Spleen (tissue), 11 donors: ENCODE measurements at regions not wholly inside any gene's neighbourhood (a gene's known extent, or its start where the extent isn't known, plus 50 kb on each side); places are given as distances from the start of the nearest gene placed in this dataset.

Experiments used
- DNase-seq: peaks from one replicate; pipeline ENCODE4 v3.0.0-alpha.2; 2020
- H3K27ac ChIP-seq, 8 donors: fragments of 200-600 bp; sonication (generic) in 7 of 8; 1 replicate in 4 of 8; 2 replicates in 4 of 8; pipeline versions ENCODE4 v1.5.0 to v1.8.0; 2016 to 2021; ENCODE audit warnings: inconsistent platforms in 4 of 8, mild to moderate bottlenecking in 4 of 8, moderate library complexity in 1 of 8
- H3K27me3 ChIP-seq, 7 donors: fragments of 200-600 bp; sonication (generic) in 6 of 7; replicated peaks in 1 of 7; 1 replicate in 4 of 7; 2 replicates in 3 of 7; pipeline versions ENCODE4 v1.5.0 to v1.8.0; 2016 to 2021; ENCODE audit warnings: inconsistent platforms in 3 of 7, mild to moderate bottlenecking in 1 of 7
- H3K36me3 ChIP-seq, 6 donors: fragments of 200-600 bp; sonication (generic) in 5 of 6; 1 replicate in 4 of 6; 2 replicates in 2 of 6; pipeline versions ENCODE4 v1.5.0 to v1.8.0; 2016 to 2021; ENCODE audit warnings: inconsistent platforms in 2 of 6
- H3K4me1 ChIP-seq, 6 donors: fragments of 200-600 bp; sonication (generic) in 5 of 6; 1 replicate in 3 of 6; 2 replicates in 3 of 6; pipeline versions ENCODE4 v1.5.0 to v1.8.0; 2016 to 2021; ENCODE audit warnings: inconsistent platforms in 3 of 6
- H3K4me3 ChIP-seq, 8 donors: fragments of 200-600 bp; sonication (generic) in 7 of 8; 1 replicate in 4 of 8; 2 replicates in 4 of 8; pipeline versions ENCODE4 v1.5.0 to v1.8.0; 2016 to 2021; ENCODE audit warnings: inconsistent platforms in 4 of 8, mild to moderate bottlenecking in 4 of 8, moderate library complexity in 2 of 8
- H3K9me3 ChIP-seq, 8 donors: fragments of 200-600 bp; sonication (generic) in 7 of 8; 1 replicate in 4 of 8; 2 replicates in 4 of 8; pipeline versions ENCODE4 v1.5.0 to v1.8.0; 2016 to 2021; ENCODE audit warnings: inconsistent platforms in 4 of 8
- POLR2A ChIP-seq, 3 donors: fragments of 450-650 bp; IDR thresholded peaks; one replicate each; pipeline ENCODE4 v1.5.1; 2017; ENCODE audit warnings: antibody characterized with exemption in 3 of 3, mild to moderate bottlenecking in 1 of 3
- POLR2AphosphoS5 ChIP-seq, 3 donors: sonication (generic); formaldehyde crosslinking; IDR thresholded peaks; one replicate each; pipeline ENCODE4 v1.5.1; 2017; ENCODE audit warnings: antibody characterized with exemption in 3 of 3
- WGBS, 5 donors: extraction: QIAGEN DNeasy Blood & Tissue Kit in 3 of 5; methylation state at CpG; one replicate each; pipeline versions ENCODE4 v1.1.5 to v1.1.7; 2013 to 2018; 5-methylcytosine and 5-hydroxymethylcytosine counted together
- intact Hi-C: fragments of 100-400 bp; cut with DNase I; formaldehyde crosslinking; loops from one replicate; pipeline ENCODE4 v1.15.0; 2023; ENCODE audit warnings: low total_unique reads
- TF ChIP-seq, protein P1 (sequence below), 11 experiments: fragments of 200-600 bp in 7 of 11; fragments of 450-650 bp in 4 of 11; sonication (generic) in 4 of 11; IDR thresholded peaks in 8 of 11; conservative IDR thresholded peaks in 3 of 11; 1 replicate in 7 of 11; 2 replicates in 4 of 11; pipeline versions ENCODE4 v1.4.0 to v1.8.0; 2016 to 2021; ENCODE audit warnings: antibody characterized with exemption in 11 of 11, inconsistent platforms in 4 of 11, mild to moderate bottlenecking in 1 of 11
- donor health status: healthy with polysubstance abuse.
- donor health status: DM: no; HTN: no; CAD: no; lungs with moderate emphysema.
- donor health status: DM: no; HTN: no; CAD: no.
- donor health status: Bipolar disorder and iron deficiency.
- donor health status: healthy.
- donor health status: DM: no; HTN: no; CAD: no.
- donor health status: DM: yes; HTN: yes; CAD: no.

DNA sequence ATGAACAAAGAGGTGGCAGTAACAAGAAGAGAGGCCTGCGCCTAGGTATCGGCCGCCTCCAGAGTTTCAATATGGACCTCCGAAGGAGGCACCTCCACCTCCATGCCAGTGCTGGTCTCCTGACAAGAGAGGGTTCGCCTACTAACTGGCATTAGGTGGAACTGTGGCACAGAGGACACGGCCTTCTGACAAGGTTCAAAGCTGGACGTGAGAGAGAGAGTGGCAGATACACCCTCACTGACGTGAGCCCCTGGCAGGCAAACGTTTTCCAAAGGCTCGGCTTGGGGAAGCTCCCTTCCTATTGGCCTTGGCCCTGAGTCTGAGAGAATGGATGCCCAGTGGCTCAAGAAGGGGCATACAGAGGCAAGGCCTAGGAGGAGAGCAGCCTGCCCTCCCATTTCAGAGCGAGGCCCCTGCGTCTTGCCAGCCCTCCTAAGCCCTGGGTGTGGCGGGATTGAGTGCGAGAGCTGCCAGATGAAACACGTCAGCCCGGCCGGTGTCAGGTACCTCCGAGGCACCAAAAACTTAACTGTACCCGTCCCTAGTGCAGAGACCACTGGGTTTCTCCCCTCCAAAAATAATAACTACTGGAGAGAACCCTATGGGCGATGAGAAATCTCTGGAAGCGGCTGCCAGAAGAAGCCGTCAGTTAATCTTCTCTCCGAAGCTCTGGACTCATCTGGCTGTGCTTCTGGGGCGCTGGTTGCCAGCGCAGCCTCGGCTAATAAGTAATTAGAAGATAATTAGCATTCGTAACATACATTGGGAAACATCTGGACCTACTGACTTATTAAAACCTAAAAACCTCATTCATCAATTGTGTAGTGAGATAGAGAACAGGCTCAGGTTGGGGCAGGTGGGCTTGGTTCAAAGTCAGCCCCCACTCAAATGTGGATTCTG lies 283.6 kb downstream of the NPHP4 start:
- no peaks in the 10 kb centered on the region for H3K4me1 ChIP-seq
- WGBS, 5 donors = 82 to 91% (median 86%) methylated on average over 23 to 27 of the region's 27 CpGs
- TF ChIP-seq, protein P1, sequence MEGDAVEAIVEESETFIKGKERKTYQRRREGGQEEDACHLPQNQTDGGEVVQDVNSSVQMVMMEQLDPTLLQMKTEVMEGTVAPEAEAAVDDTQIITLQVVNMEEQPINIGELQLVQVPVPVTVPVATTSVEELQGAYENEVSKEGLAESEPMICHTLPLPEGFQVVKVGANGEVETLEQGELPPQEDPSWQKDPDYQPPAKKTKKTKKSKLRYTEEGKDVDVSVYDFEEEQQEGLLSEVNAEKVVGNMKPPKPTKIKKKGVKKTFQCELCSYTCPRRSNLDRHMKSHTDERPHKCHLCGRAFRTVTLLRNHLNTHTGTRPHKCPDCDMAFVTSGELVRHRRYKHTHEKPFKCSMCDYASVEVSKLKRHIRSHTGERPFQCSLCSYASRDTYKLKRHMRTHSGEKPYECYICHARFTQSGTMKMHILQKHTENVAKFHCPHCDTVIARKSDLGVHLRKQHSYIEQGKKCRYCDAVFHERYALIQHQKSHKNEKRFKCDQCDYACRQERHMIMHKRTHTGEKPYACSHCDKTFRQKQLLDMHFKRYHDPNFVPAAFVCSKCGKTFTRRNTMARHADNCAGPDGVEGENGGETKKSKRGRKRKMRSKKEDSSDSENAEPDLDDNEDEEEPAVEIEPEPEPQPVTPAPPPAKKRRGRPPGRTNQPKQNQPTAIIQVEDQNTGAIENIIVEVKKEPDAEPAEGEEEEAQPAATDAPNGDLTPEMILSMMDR (IDR thresholded peaks at IDR 0.05 in 8 of 11, conservative IDR thresholded peaks at IDR 0.05 in 3 of 11) = no peak
- TF ChIP-seq POLR2A (IDR thresholded peaks at IDR 0.05) (no peak), POLR2AphosphoS5 (IDR thresholded peaks at IDR 0.05) (no peak)
- H3K27me3 ChIP-seq = peaks cover 0 to 8% (median 0%) of the 10 kb centered on the region in 7 donors
- no peak overlapping the region for H3K4me3 ChIP-seq
- no peaks in the 10 kb centered on the region for H3K36me3 ChIP-seq
- H3K9me3 ChIP-seq = peaks cover 0 to 6% (median 0%) of the 10 kb centered on the region in 8 donors
- H3K27ac ChIP-seq = no peak overlapping the region
- intact Hi-C loops = no loop called here
- DNase-seq = no peak

GRCh38 chr1:5707566-5708345 lies 284.5 kb downstream of the NPHP4 start:
- Histone ChIP-seq H3K9me3 (no peaks in the 10 kb centered on the region), H3K36me3 (no peaks in the 10 kb centered on the region), H3K4me1 (no peaks in the 10 kb centered on the region), H3K27me3 (peaks cover 0 to 8% (median 0%) of the 10 kb centered on the region in 7 donors), H3K4me3 (no peak overlapping the region), H3K27ac (no peak overlapping the region)
- WGBS, 5 donors = 73 to 86% (median 84%) methylated on average over 10 to 12 of the region's 12 CpGs
- intact Hi-C loops = no loop called here
- no peak for DNase-seq
- TF ChIP-seq POLR2A (IDR thresholded peaks at IDR 0.05) = no peak
- no peak for TF ChIP-seq POLR2AphosphoS5 (IDR thresholded peaks at IDR 0.05)
- TF ChIP-seq, protein P1 (IDR thresholded peaks at IDR 0.05 in 8 of 11, conservative IDR thresholded peaks at IDR 0.05 in 3 of 11) = no peak

DNA sequence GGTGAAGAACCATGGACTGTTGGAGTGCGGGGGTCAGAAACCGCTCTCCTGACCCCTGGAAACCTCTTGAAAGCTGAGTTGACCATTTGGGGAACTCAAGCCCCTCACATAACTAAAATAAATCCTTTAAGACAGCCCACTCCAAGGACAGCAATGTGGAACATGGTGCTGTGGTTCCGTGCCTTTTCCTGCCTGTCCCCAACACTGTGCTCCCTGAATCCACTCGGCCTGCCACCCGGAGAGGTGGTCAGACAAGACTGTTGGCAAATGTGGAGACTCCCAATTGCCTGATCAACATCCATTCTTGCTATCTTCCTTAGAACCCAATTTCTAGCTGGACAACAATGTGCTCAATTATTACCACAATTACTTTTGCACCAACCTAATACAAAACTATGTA lies 286.0 kb downstream of the NPHP4 start:
- Histone ChIP-seq H3K36me3 (no peaks in the 10 kb centered on the region), H3K4me3 (no peak overlapping the region), H3K9me3 (no peaks in the 10 kb centered on the region), H3K4me1 (no peaks in the 10 kb centered on the region), H3K27me3 (peaks cover 0 to 8% (median 0%) of the 10 kb centered on the region in 7 donors), H3K27ac (no peak overlapping the region)
- no peak for DNase-seq
- WGBS, 5 donors = 87 to 96% (median 92%) methylated on average over 5 of the region's 5 CpGs
- intact Hi-C loops = no loop called here
- no peak for TF ChIP-seq POLR2A (IDR thresholded peaks at IDR 0.05)
- TF ChIP-seq, protein P1 (IDR thresholded peaks at IDR 0.05 in 8 of 11, conservative IDR thresholded peaks at IDR 0.05 in 3 of 11) = no peak
- TF ChIP-seq POLR2AphosphoS5 (IDR thresholded peaks at IDR 0.05) = no peak

DNA sequence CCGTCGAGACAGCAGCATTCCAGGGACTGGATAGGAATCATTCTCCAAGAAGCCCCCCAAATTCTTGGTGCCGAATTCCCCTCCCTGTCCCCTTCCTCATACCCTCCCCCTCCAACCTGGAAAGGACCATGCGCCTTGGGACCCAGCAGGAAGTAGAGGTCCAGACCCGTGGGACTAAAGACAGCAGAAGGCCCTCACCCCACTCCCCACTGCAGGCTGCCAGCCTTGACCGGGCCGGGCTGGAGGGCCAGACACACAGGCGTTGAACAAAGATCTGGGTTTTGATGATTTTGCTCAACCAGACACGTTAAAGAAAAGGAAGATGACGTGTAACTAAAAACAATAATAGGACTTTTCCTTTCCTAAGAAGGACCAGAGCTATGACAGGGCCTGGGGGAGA lies 286.5 kb downstream of the NPHP4 start:
- WGBS, 5 donors = 66 to 80% (median 75%) methylated on average over 10 of the region's 10 CpGs
- Histone ChIP-seq H3K9me3 (no peaks in the 10 kb centered on the region), H3K4me3 (no peak overlapping the region), H3K27ac (no peak overlapping the region), H3K27me3 (peaks cover 0 to 8% (median 0%) of the 10 kb centered on the region in 7 donors), H3K4me1 (no peaks in the 10 kb centered on the region), H3K36me3 (no peaks in the 10 kb centered on the region)
- TF ChIP-seq POLR2AphosphoS5 (IDR thresholded peaks at IDR 0.05) (no peak), POLR2A (IDR thresholded peaks at IDR 0.05) (no peak)
- TF ChIP-seq, protein P1 (IDR thresholded peaks at IDR 0.05 in 8 of 11, conservative IDR thresholded peaks at IDR 0.05 in 3 of 11) = no peak
- intact Hi-C loops = no loop called here
- no peak for DNase-seq
